ENCODE measurements at regions not wholly inside any gene's neighbourhood (a gene's known extent, or its start where the extent isn't known, plus 50 kb on each side); places are given as distances from the start of the nearest gene placed in this dataset.

GRCh38 chr2:129490641-129491040 lies 488.8 kb upstream of the RAB6C start:
- POLR2A ChIA-PET, result no interaction called here
- Mint-ChIP-seq H3K9me3 (no peaks in the 10 kb centered on the region; the same call in 1 of the 2 replicates), H3K4me3 (no peak overlapping the region), H3K36me3 (no peaks in the 10 kb centered on the region), H3K4me1 (no peaks in the 10 kb centered on the region), H3K27ac (no peak overlapping the region), H3K27me3 (ENCODE audit: low read depth) (peaks cover 4% of the 10 kb centered on the region; the same call in 1 of the 2 replicates)
- DNase-seq (ENCODE audit: low spot score) (no peak), ATAC-seq (no peak)
- CTCF ChIA-PET, result no interaction called here
- TF ChIP-seq ZNF138 (CRISPR knock-in tag; conservative IDR thresholded peaks at IDR 0.05) (no peak), FOXP4 (CRISPR knock-in tag; IDR thresholded peaks at IDR 0.05) (no peak), STAT6 (CRISPR knock-in tag; conservative IDR thresholded peaks at IDR 0.05; ENCODE audit: low read depth) (no peak), HMGXB4 (CRISPR knock-in tag; IDR thresholded peaks at IDR 0.05) (no peak), SMAD4 (CRISPR knock-in tag; IDR thresholded peaks at IDR 0.05) (no peak), CREM (CRISPR knock-in tag; IDR thresholded peaks at IDR 0.05) (no peak), ARID4B (CRISPR knock-in tag; IDR thresholded peaks at IDR 0.05; ENCODE audit: borderline replicate concordance) (no peak), HMGA2 (CRISPR knock-in tag; IDR thresholded peaks at IDR 0.05) (no peak)

- H3K36me3 Mint-ChIP-seq, result no peaks in the 10 kb centered on the region
- TF ChIP-seq ATF3 (CRISPR knock-in tag; conservative IDR thresholded peaks at IDR 0.05) (no peak), NR1H2 (CRISPR knock-in tag; IDR thresholded peaks at IDR 0.05) (no peak), ARID4B (CRISPR knock-in tag; IDR thresholded peaks at IDR 0.05; ENCODE audit: borderline replicate concordance) (no peak), CDX4 (CRISPR knock-in tag; IDR thresholded peaks at IDR 0.05; ENCODE audit: borderline replicate concordance) (no peak), E2F1 (CRISPR knock-in tag; IDR thresholded peaks at IDR 0.05) (no peak)
- H3K27ac Mint-ChIP-seq, result no peak overlapping the region
- peaks cover 4% of the 10 kb centered on the region; the same call in 1 of the 2 replicates for H3K27me3 Mint-ChIP-seq (ENCODE audit: low read depth)
- no peak overlapping the region for H3K4me3 Mint-ChIP-seq
- no peaks in the 10 kb centered on the region for H3K4me1 Mint-ChIP-seq
- ChIA-PET CTCF (no interaction called here), POLR2A (no interaction called here)
- H3K9me3 Mint-ChIP-seq, result no peaks in the 10 kb centered on the region; the same call in 1 of the 2 replicates
- DNase-seq (ENCODE audit: low spot score) (no peak), ATAC-seq (no peak)
Measured at GRCh38 chr2:129491308-129491707, 488.2 kb upstream of the RAB6C start.
